ENCODE measurements at regions not wholly inside any gene's neighbourhood (a gene's known extent, or its start where the extent isn't known, plus 50 kb on each side); places are given as distances from the start of the nearest gene placed in this dataset.
A peak's percentile ranks its signal among the peaks of the same experiment; 100 is the strongest.

- H3K36me3 ChIP-seq (ENCODE audit: low read depth), result no peaks in the 10 kb centered on the region
- TF ChIP-seq EZH2 (IDR thresholded peaks at IDR 0.05; ENCODE audit: insufficient read depth, poor library complexity, severe bottlenecking), result no peak
- no peak for TF ChIP-seq EZH2phosphoT487 (IDR thresholded peaks at IDR 0.05; ENCODE audit: insufficient read depth, low read depth)
- H3K4me1 ChIP-seq (ENCODE audit: insufficient read depth), result peaks cover 11% of the 10 kb centered on the region
- no peaks in the 10 kb centered on the region for H3K79me2 ChIP-seq (ENCODE audit: insufficient read depth)
- no peak overlapping the region for H3K27ac ChIP-seq
- no peaks in the 10 kb centered on the region; the same call in 1 of the 2 replicates for H3K9me2 ChIP-seq (ENCODE audit: insufficient read depth)
- in situ Hi-C loops (cut with MboI), result no loop called here
- no peak for DNase-seq
- H3K9ac ChIP-seq, result no peak overlapping the region
- H4K20me1 ChIP-seq (ENCODE audit: insufficient read depth), result no peaks in the 10 kb centered on the region
- no peak overlapping the region for H3K4me2 ChIP-seq (ENCODE audit: unreplicated experiment)
- no peaks in the 10 kb centered on the region for H3F3A ChIP-seq (ENCODE audit: insufficient read depth)
- no peaks in the 10 kb centered on the region for H3K27me3 ChIP-seq (replicated peaks; ENCODE audit: insufficient read depth)
- no peak overlapping the region for H2AFZ ChIP-seq
- WGBS, 2 experiments (ENCODE audit: low coverage in 1 of 2, low lambda C conversion rate in 2 of 2, missing lambda C conversion rate in 2 of 2), result 85 to 89% methylated on average over 2 of the region's 2 CpGs
- H3K9me3 ChIP-seq (ENCODE audit: low read depth), result no peaks in the 10 kb centered on the region
- no peak overlapping the region for H3K4me3 ChIP-seq
These were observed 323.2 kb downstream of the RDH14 start for GRCh38 chr2:18237298-18237697.

- no peak overlapping the region for H2AFZ ChIP-seq
- H3K9ac ChIP-seq, result no peak overlapping the region
- H3K27me3 ChIP-seq (replicated peaks; ENCODE audit: insufficient read depth), result no peaks in the 10 kb centered on the region
- H3K79me2 ChIP-seq (ENCODE audit: insufficient read depth), result no peaks in the 10 kb centered on the region
- WGBS, 2 experiments (ENCODE audit: low coverage in 1 of 2, low lambda C conversion rate in 2 of 2, missing lambda C conversion rate in 2 of 2), result 97 to 99% methylated on average over 3 of the region's 3 CpGs
- no peaks in the 10 kb centered on the region; the same call in 1 of the 2 replicates for H3K9me2 ChIP-seq (ENCODE audit: insufficient read depth)
- no peak overlapping the region for H3K4me2 ChIP-seq (ENCODE audit: unreplicated experiment)
- peak; percentile 39 for DNase-seq
- no peaks in the 10 kb centered on the region for H4K20me1 ChIP-seq (ENCODE audit: insufficient read depth)
- H3F3A ChIP-seq (ENCODE audit: insufficient read depth), result no peaks in the 10 kb centered on the region
- H3K9me3 ChIP-seq (ENCODE audit: low read depth), result no peaks in the 10 kb centered on the region
- H3K4me1 ChIP-seq (ENCODE audit: insufficient read depth), result peaks cover 11% of the 10 kb centered on the region
- H3K27ac ChIP-seq, result no peak overlapping the region
- in situ Hi-C loops (cut with MboI), result no loop called here
- TF ChIP-seq EZH2phosphoT487 (IDR thresholded peaks at IDR 0.05; ENCODE audit: insufficient read depth, low read depth), result no peak
- TF ChIP-seq EZH2 (IDR thresholded peaks at IDR 0.05; ENCODE audit: insufficient read depth, poor library complexity, severe bottlenecking), result no peak
- no peak overlapping the region for H3K4me3 ChIP-seq
- H3K36me3 ChIP-seq (ENCODE audit: low read depth), result no peaks in the 10 kb centered on the region
These were observed 327.6 kb downstream of the RDH14 start for GRCh38 chr2:18232731-18233438.

GRCh38 chr2:18230668-18231067 lies 329.8 kb downstream of the RDH14 start:
- no peak overlapping the region for H2AFZ ChIP-seq
- no peaks in the 10 kb centered on the region for H3K9me3 ChIP-seq (ENCODE audit: low read depth)
- no peak overlapping the region for H3K27ac ChIP-seq
- TF ChIP-seq EZH2 (IDR thresholded peaks at IDR 0.05; ENCODE audit: insufficient read depth, poor library complexity, severe bottlenecking) (no peak), EZH2phosphoT487 (IDR thresholded peaks at IDR 0.05; ENCODE audit: insufficient read depth, low read depth) (no peak)
- H3K79me2 ChIP-seq (ENCODE audit: insufficient read depth), result no peaks in the 10 kb centered on the region
- 0 out of 2 replicates have a peak, but pooled peaks cover 2% of the 10 kb centered on the region for H3K27me3 ChIP-seq (replicated peaks; ENCODE audit: insufficient read depth)
- no peaks in the 10 kb centered on the region for H4K20me1 ChIP-seq (ENCODE audit: insufficient read depth)
- H3K36me3 ChIP-seq (ENCODE audit: low read depth), result no peaks in the 10 kb centered on the region
- 78 to 95% methylated on average over 1 of the region's 1 CpG for WGBS, 2 experiments (ENCODE audit: low coverage in 1 of 2, low lambda C conversion rate in 2 of 2, missing lambda C conversion rate in 2 of 2)
- no peaks in the 10 kb centered on the region for H3F3A ChIP-seq (ENCODE audit: insufficient read depth)
- H3K4me2 ChIP-seq (ENCODE audit: unreplicated experiment), result no peak overlapping the region
- in situ Hi-C loops (cut with MboI), result no loop called here
- H3K4me3 ChIP-seq, result no peak overlapping the region
- H3K9ac ChIP-seq, result no peak overlapping the region
- no peaks in the 10 kb centered on the region; the same call in 1 of the 2 replicates for H3K9me2 ChIP-seq (ENCODE audit: insufficient read depth)
- DNase-seq, result no peak
- peaks cover 11% of the 10 kb centered on the region for H3K4me1 ChIP-seq (ENCODE audit: insufficient read depth)

GRCh38 chr2:18219676-18220075 lies 340.8 kb downstream of the RDH14 start:
- Histone ChIP-seq H3K9ac (no peak overlapping the region), H3F3A (ENCODE audit: insufficient read depth) (no peaks in the 10 kb centered on the region), H3K79me2 (ENCODE audit: insufficient read depth) (no peaks in the 10 kb centered on the region), H3K27me3 (replicated peaks; ENCODE audit: insufficient read depth) (no peaks in the 10 kb centered on the region), H4K20me1 (ENCODE audit: insufficient read depth) (no peaks in the 10 kb centered on the region), H3K9me2 (ENCODE audit: insufficient read depth) (no peaks in the 10 kb centered on the region), H3K4me2 (ENCODE audit: unreplicated experiment) (no peak overlapping the region), H2AFZ (no peak overlapping the region), H3K27ac (no peak overlapping the region), H3K36me3 (ENCODE audit: low read depth) (no peaks in the 10 kb centered on the region), H3K9me3 (ENCODE audit: low read depth) (no peaks in the 10 kb centered on the region), H3K4me1 (ENCODE audit: insufficient read depth) (0 out of 2 replicates have a peak, but pooled peaks cover 3% of the 10 kb centered on the region), H3K4me3 (no peak overlapping the region)
- 0 to 3% methylated on average over 1 of the region's 1 CpG for WGBS, 2 experiments (ENCODE audit: low coverage in 1 of 2, low lambda C conversion rate in 2 of 2, missing lambda C conversion rate in 2 of 2)
- TF ChIP-seq EZH2 (IDR thresholded peaks at IDR 0.05; ENCODE audit: insufficient read depth, poor library complexity, severe bottlenecking), result no peak
- TF ChIP-seq EZH2phosphoT487 (IDR thresholded peaks at IDR 0.05; ENCODE audit: insufficient read depth, low read depth), result no peak
- DNase-seq, result peak; percentile 28
- in situ Hi-C loops (cut with MboI), result no loop called here

Measured in GM23248 (cell line).